ENCODE measurements at regions not wholly inside any gene's neighbourhood (a gene's known extent, or its start where the extent isn't known, plus 50 kb on each side); places are given as distances from the start of the nearest gene placed in this dataset.

DNA sequence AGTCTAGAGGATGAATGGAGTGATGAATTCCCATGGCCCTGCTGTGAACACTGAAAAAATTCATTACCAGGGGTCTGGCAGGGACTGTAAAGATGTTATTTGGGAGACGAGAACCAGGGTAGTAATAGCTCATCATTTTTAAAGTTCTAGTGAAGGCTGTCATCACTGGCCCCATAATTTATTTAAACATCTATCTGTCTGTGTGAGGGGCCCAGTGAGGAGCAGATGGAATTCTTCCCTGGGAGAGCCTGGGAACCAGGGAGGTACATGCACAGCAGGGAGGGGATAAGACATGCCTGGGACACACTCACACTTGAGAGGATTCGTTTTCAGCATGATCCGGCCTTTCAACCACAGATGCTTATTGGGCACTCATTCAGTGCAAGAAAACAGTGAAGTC, 162.0 kb downstream of the PDGFRA start:
- peaks cover 0 to 5% of the 10 kb centered on the region in 2 experiments; a peak in 1 of 5 replicates for H3K27me3 ChIP-seq (ENCODE audit: control insufficient read depth in 2 of 2, insufficient read depth in 2 of 2, low read length in 2 of 2)
- FAIRE-seq: no peak
- H3K36me3 ChIP-seq (ENCODE audit: control insufficient read depth, insufficient read depth, low read length): no peaks in the 10 kb centered on the region
- H3K79me2 ChIP-seq (ENCODE audit: control insufficient read depth, insufficient read depth, low read length): no peaks in the 10 kb centered on the region
- no peak overlapping the region for H3K4me2 ChIP-seq (ENCODE audit: insufficient read depth, low read length)
- H2AFZ ChIP-seq (ENCODE audit: low read depth, low read length): no peak overlapping the region
- no peak overlapping the region for H3K4me3 ChIP-seq
- no peak overlapping the region for H3K27ac ChIP-seq (ENCODE audit: extremely low read depth, low read depth, low read length)
- in situ Hi-C loops (cut with MboI): no loop called here
- DNase-seq (ENCODE audit: extremely low read depth in 1 of 4, low spot score in 3 of 4): no peak
- no peak for TF ChIP-seq MTF1 (CRISPR knock-in tag; IDR thresholded peaks at IDR 0.05; ENCODE audit: borderline replicate concordance)
- TF ChIP-seq, protein P1, sequence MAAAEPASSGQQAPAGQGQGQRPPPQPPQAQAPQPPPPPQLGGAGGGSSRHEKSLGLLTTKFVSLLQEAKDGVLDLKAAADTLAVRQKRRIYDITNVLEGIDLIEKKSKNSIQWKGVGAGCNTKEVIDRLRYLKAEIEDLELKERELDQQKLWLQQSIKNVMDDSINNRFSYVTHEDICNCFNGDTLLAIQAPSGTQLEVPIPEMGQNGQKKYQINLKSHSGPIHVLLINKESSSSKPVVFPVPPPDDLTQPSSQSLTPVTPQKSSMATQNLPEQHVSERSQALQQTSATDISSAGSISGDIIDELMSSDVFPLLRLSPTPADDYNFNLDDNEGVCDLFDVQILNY (CRISPR knock-in tag; IDR thresholded peaks at IDR 0.05): no peak
- TF ChIP-seq THRAP3 (IDR thresholded peaks at IDR 0.05; ENCODE audit: borderline replicate concordance): no peak
- TF ChIP-seq RFX7 (CRISPR knock-in tag; IDR thresholded peaks at IDR 0.05): no peak
- no peak for TF ChIP-seq SREBF2 (CRISPR knock-in tag; IDR thresholded peaks at IDR 0.05)
- no peak for TF ChIP-seq KLF6 (CRISPR knock-in tag; IDR thresholded peaks at IDR 0.05; ENCODE audit: borderline replicate concordance)
- TF ChIP-seq ZEB2 (IDR thresholded peaks at IDR 0.05): no peak
- TF ChIP-seq GABPA (tag; conservative IDR thresholded peaks at IDR 0.05; ENCODE audit: low read depth): no peak
- no peak for TF ChIP-seq SUPT5H (IDR thresholded peaks at IDR 0.05)
- no peak for TF ChIP-seq TEAD1 (CRISPR knock-in tag; IDR thresholded peaks at IDR 0.05)
- no peak for TF ChIP-seq RBM17 (IDR thresholded peaks at IDR 0.05; ENCODE audit: borderline replicate concordance, low read depth, low read length)
- no peak for TF ChIP-seq SMARCA5 (IDR thresholded peaks at IDR 0.05)
- TF ChIP-seq, protein P2, sequence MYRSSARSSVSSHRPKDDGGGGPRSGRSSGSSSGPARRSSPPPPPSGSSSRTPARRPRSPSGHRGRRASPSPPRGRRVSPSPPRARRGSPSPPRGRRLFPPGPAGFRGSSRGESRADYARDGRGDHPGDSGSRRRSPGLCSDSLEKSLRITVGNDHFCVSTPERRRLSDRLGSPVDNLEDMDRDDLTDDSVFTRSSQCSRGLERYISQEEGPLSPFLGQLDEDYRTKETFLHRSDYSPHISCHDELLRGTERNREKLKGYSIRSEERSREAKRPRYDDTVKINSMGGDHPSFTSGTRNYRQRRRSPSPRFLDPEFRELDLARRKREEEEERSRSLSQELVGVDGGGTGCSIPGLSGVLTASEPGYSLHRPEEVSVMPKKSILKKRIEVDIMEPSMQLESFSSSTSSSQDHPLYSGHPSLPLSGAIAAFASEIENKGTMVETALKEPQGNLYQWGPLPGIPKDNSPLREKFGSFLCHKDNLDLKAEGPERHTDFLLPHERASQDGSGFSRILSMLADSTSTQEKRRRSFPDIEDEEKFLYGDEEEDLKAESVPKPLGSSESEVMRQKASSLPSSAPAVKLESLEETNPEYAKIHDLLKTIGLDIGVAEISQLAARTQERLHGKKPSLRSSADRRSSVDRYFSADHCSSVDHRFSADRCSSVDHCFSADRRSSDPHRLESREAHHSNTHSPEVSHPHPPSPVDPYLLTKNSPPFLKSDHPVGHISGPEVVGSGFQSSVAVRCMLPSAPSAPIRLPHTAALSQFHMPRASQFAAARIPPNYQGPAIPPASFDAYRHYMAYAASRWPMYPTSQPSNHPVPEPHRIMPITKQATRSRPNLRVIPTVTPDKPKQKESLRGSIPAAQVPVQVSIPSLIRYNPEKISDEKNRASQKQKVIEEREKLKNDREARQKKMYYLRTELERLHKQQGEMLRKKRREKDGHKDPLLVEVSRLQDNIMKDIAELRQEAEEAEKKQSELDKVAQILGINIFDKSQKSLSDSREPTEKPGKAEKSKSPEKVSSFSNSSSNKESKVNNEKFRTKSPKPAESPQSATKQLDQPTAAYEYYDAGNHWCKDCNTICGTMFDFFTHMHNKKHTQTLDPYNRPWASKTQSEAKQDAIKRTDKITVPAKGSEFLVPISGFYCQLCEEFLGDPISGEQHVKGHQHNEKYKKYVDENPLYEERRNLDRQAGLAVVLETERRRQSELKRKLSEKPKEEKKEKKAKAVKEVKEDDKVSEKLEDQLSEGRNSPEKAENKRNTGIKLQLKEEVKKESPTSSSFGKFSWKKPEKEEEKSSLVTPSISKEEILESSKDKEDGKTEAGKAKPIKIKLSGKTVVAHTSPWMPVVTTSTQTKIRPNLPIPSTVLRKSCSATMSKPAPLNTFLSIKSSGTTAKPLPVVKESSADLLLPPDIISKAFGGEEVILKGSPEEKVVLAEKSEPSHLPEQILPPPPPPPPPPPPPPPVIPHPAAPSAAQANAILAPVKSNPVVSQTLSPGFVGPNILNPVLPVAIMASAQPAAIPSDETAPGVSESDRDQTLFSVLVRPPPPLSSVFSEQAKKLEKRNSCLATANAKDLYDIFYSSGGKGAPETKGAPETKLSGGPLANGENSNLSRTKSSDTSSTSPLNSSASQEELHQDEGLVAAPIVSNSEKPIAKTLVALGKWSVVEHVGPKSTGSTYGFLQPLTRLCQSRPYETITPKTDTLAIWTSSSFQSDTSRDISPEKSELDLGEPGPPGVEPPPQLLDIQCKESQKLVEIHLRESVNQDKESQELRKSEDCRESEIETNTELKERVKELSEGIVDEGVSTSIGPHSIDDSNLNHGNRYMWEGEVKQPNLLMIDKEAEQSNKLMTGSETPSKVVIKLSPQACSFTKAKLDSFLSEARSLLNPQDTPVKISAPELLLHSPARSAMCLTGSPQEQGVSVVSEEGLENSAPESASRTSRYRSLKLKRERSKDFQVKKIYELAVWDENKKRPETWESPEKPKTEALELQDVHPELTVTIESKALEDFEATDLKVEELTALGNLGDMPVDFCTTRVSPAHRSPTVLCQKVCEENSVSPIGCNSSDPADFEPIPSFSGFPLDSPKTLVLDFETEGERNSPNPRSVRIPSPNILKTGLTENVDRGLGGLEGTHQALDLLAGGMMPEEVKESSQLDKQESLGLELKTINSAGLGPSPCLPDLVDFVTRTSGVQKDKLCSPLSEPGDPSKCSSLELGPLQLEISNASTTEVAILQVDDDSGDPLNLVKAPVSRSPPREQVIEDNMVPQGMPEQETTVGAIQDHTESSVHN (IDR thresholded peaks at IDR 0.05; ENCODE audit: borderline replicate concordance in 1 of 2, low read depth in 1 of 2): no peak
- TF ChIP-seq ZNF57 (CRISPR knock-in tag; IDR thresholded peaks at IDR 0.05): no peak
- no peak for TF ChIP-seq CAMTA2 (CRISPR knock-in tag; conservative IDR thresholded peaks at IDR 0.05)
- no peak for TF ChIP-seq ZNF561 (CRISPR knock-in tag; conservative IDR thresholded peaks at IDR 0.05)
- TF ChIP-seq ELF1 (tag; IDR thresholded peaks at IDR 0.05): no peak
- intact Hi-C loops (cut with micrococcal nuclease): no loop called here
- no peaks in the 10 kb centered on the region; a peak in 2 of 5 replicates for H3K4me1 ChIP-seq (replicated peaks in 1 of 2; ENCODE audit: control insufficient read depth in 2 of 2, insufficient read depth in 2 of 2, low read length in 2 of 2)
- POLR2A ChIA-PET: no interaction called here
- CTCF ChIA-PET (ENCODE audit: low intra/inter-chr PET ratio): no interaction called here
- BruUV-seq (replicated peaks): no TSS peak
- 0% methylated on average over 3 of the region's 3 CpGs for WGBS (ENCODE audit: insufficient coverage, low coverage, missing lambda C conversion rate)
- no peaks in the 10 kb centered on the region for H3K9me1 ChIP-seq (ENCODE audit: control insufficient read depth, insufficient read depth, low read length)
- no peak overlapping the region for H3K9ac ChIP-seq (ENCODE audit: insufficient read depth in 1 of 2, low read depth in 2 of 2, low read length in 2 of 2)
- no peaks in the 10 kb centered on the region for H3K9me3 ChIP-seq (replicated peaks; ENCODE audit: control insufficient read depth, insufficient read depth, low read depth, low read length)
- no peak for ATAC-seq
- H4K20me1 ChIP-seq (replicated peaks; ENCODE audit: control insufficient read depth, insufficient read depth, low read length): no peaks in the 10 kb centered on the region
